ENCODE measurements at regions not wholly inside any gene's neighbourhood (a gene's known extent, or its start where the extent isn't known, plus 50 kb on each side); places are given as distances from the start of the nearest gene placed in this dataset.
"Not testable (repeated sequence)": the region's sequence is repeated elsewhere in the genome, so short reads cannot be mapped to it uniquely, and the experiment has no call there.

GRCh38 chr9:38875616-38876015 lies 155.7 kb upstream of the FAM240B start:
- ATAC-seq; DNase-seq (ENCODE audit: low spot score in 2 of 2); H3K36me3 Mint-ChIP-seq; H3K9me3 Mint-ChIP-seq; H3K27ac Mint-ChIP-seq: not testable (repeated sequence)

- H3K36me3 Mint-ChIP-seq; H3K27ac Mint-ChIP-seq; DNase-seq (ENCODE audit: low spot score in 2 of 2): not testable (repeated sequence)
These were observed 151.5 kb upstream of the FAM240B start for GRCh38 chr9:38871282-38871940.

GRCh38 chr9:38859827-38860226 lies 139.9 kb upstream of the FAM240B start:
- H3K9me3 Mint-ChIP-seq; H3K36me3 Mint-ChIP-seq; H3K27ac Mint-ChIP-seq; DNase-seq (ENCODE audit: low spot score in 2 of 2); ATAC-seq: not testable (repeated sequence)

More at GRCh38 chr9:38871282-38871940, 151.5 kb upstream of the FAM240B start:
- not testable (repeated sequence) for ATAC-seq, H3K9me3 Mint-ChIP-seq

GRCh38 chr9:38848966-38849365 lies 129.0 kb upstream of the FAM240B start:
- not testable (repeated sequence) for H3K27ac Mint-ChIP-seq; H3K36me3 Mint-ChIP-seq; DNase-seq (ENCODE audit: low spot score in 2 of 2); ATAC-seq; H3K9me3 Mint-ChIP-seq

- H3K36me3 Mint-ChIP-seq; H3K27ac Mint-ChIP-seq; H3K9me3 Mint-ChIP-seq; ATAC-seq; DNase-seq (ENCODE audit: low spot score in 2 of 2): not testable (repeated sequence)
These were observed 120.3 kb upstream of the FAM240B start for GRCh38 chr9:38840213-38840612.

DNA sequence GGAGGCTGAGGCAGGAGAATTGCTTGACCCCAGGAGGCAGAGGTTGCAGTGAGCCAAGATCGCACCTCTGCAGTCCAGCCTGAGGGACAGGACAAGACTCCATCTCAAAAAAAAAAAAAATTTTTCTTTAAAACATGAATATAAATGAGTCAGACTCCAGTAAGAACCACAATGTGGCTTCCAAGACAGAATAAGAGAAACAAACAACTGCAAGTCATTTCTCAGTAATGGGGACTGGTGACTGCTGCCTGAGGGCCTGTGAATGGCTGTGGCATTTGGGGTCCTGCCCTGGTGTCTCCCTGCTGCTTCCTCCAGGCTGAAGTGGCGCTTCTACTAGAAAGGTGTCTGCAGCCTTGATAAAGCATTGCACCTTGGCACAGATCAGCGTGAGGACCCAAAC lies 113.8 kb upstream of the FAM240B start:
- ATAC-seq: peak in 1 of 2 donors; percentile 46
- H3K36me3 Mint-ChIP-seq; H3K27ac Mint-ChIP-seq; H3K9me3 Mint-ChIP-seq; DNase-seq (ENCODE audit: low spot score in 2 of 2): not testable (repeated sequence)

DNA sequence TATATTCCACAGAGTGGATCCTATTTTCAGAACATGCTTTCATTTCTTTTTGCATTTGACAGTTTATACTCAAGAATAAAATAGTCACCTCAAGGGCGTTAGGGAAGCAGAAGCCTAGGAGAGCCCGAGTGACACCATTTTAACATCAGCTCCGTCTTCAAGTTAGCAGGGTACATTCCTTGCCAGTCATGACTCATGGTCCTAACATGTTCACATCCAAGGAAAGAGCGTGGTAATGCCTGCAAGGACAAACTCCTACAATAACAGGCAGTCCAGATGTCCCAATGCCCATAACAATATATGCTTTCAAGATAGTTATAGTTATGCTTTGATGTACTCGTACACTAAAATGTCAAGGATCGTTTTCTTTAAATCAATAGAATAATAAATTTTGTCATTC lies 93.9 kb upstream of the FAM240B start:
- not testable (repeated sequence) for DNase-seq (ENCODE audit: low spot score in 2 of 2); H3K9me3 Mint-ChIP-seq; ATAC-seq; H3K27ac Mint-ChIP-seq; H3K36me3 Mint-ChIP-seq

DNA sequence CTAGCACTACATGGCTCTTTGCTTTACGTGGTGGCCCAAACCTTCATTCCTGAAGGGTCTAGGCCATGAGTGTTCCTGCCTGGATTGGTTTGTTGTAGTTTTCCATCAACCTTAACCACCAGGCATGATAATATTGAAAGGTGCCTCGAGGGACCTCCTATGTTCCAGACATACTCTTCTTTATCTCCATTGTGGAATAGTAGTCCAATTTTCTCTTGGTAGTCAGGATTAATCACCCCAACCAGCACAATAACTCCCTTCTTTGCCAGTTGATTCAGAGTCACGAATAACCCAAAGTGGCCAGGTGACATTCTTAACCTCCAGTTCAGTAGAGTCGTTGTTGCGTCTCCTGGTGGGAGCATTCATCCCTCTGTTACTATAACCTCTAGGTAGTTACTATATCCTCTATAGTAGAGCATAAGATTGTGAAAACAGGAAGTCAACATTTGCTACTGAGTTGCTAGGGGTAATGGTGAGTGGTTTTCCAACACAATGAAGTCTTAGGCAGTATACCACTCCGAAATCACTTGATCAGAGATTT lies 88.1 kb upstream of the FAM240B start:
- H3K27ac Mint-ChIP-seq; DNase-seq (ENCODE audit: low spot score in 2 of 2); H3K36me3 Mint-ChIP-seq; H3K9me3 Mint-ChIP-seq; ATAC-seq: not testable (repeated sequence)

GRCh38 chr9:38771593-38771992 lies 51.7 kb upstream of the FAM240B start:
- no peaks in the 10 kb centered on the region for H3K36me3 Mint-ChIP-seq
- ATAC-seq (no peak), DNase-seq (ENCODE audit: low spot score in 2 of 2) (no peak)
- H3K27ac Mint-ChIP-seq: no peak overlapping the region
- peaks cover 3 to 4% of the 10 kb centered on the region in 2 donors for H3K9me3 Mint-ChIP-seq
